Calu3 (cell line): ENCODE measurements at regions not wholly inside any gene's neighbourhood (a gene's known extent, or its start where the extent isn't known, plus 50 kb on each side); places are given as distances from the start of the nearest gene placed in this dataset.

Experiments
- BruUV-seq: library from RNA; stranded (reverse); fragments of 400-500 nt; replicated peaks from 2 replicates; lab custom pipeline; 2021; lab: Mats Ljungman, UMichigan
- CTCF ChIA-PET: fragments of 300-600 bp; sonication (Branson Sonifier 250); formaldehyde crosslinking; loops from one replicate; lab custom pipeline; 2022; ENCODE audit warnings: antibody characterized with exemption; lab: Charles Lee
- DNase-seq: peaks from one replicate; pipeline ENCODE4 v3.0.0; 2022
- H3K27ac Mint-ChIP-seq: one replicate; pipeline ENCODE4 v1.8.0; 2022; ENCODE audit warnings: mixed read lengths; ENCODE audit not compliant: unreplicated experiment
- H3K27me3 Mint-ChIP-seq: one replicate; pipeline ENCODE4 v1.8.0; 2022; ENCODE audit warnings: mixed read lengths; ENCODE audit not compliant: unreplicated experiment
- H3K36me3 Mint-ChIP-seq: one replicate; pipeline ENCODE4 v1.8.0; 2022; ENCODE audit warnings: mild to moderate bottlenecking, moderate library complexity, mixed read lengths; ENCODE audit not compliant: insufficient read depth, unreplicated experiment
- H3K4me1 Mint-ChIP-seq: one replicate; pipeline ENCODE4 v1.8.0; 2022; ENCODE audit warnings: mild to moderate bottlenecking, low read depth, mixed read lengths; ENCODE audit not compliant: unreplicated experiment
- H3K4me3 Mint-ChIP-seq: one replicate; pipeline ENCODE4 v1.8.0; 2022; ENCODE audit warnings: mild to moderate bottlenecking, low read depth, moderate library complexity, mixed read lengths; ENCODE audit not compliant: unreplicated experiment
- H3K9me3 Mint-ChIP-seq: one replicate; pipeline ENCODE4 v1.8.0; 2022; ENCODE audit warnings: low read depth, mixed read lengths; ENCODE audit not compliant: unreplicated experiment
- CTCF ChIP-seq: fragments of 200-600 bp; IDR thresholded peaks from one replicate; pipeline ENCODE4 v1.8.0; 2022; ENCODE audit warnings: antibody characterized with exemption; ENCODE audit not compliant: unreplicated experiment
- intact Hi-C: fragments of 100-400 bp; cut with micrococcal nuclease; formaldehyde crosslinking; loops from one replicate; pipeline ENCODE4 v1.10.0; 2022; ENCODE audit not compliant: unreplicated experiment

DNA sequence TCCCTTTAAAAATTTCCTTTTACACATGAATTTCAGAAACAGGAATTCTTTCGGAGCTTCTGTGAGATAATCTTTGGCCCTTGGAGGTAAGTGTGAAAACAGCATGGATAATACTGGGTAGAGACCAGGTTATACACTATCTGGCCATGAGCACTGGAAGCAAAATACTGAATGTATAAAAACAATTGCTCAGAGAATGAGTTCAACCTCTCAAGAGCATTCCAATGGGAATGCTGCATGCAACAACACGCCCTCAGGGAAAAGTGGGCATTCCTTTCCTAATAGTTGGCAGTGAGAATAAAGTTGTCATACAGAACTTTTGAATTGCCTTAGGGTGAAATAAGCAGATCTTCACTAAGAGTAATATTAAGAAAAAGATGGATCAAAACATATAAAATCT is 574.8 kb upstream of the DIPK2B start:
- BruUV-seq, result no TSS peak
- H3K36me3 Mint-ChIP-seq, result peaks cover 42% of the 10 kb centered on the region
- CTCF ChIA-PET, result interaction anchor here (1.5 kb wide), 1 partner anchor 28 kb away, joined by 3 read pairs; no protein-coding TSS in a partner anchor
- H3K27me3 Mint-ChIP-seq, result no peaks in the 10 kb centered on the region
- TF ChIP-seq CTCF, result no peak
- H3K4me3 Mint-ChIP-seq, result peak overlapping the region; percentile 24
- no peak for DNase-seq
- H3K9me3 Mint-ChIP-seq, result no peaks in the 10 kb centered on the region
- peak overlapping the region; percentile 56 for H3K27ac Mint-ChIP-seq
- peaks cover 60% of the 10 kb centered on the region for H3K4me1 Mint-ChIP-seq
- intact Hi-C loops, result no loop called here

DNA sequence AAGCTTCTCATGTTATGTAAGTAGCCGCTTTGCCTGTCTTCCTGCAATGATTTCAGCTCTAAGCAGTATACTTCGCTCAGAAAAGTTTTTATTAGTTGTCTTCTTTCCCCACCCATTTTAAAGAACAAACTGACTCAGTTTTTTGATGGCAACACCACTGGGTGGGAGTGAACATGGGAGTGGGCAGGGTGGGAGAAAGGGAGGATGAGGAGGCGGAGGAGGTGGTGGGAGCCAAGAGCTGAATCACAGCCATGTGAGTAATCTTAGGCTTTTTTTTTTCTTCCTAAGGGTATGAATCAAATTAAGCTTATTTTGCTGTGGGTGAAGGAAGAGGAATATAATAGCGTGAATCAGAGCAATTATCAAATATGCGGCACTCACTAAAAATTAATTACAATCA is 574.3 kb upstream of the DIPK2B start:
- DNase-seq, result no peak
- no TSS peak for BruUV-seq
- H3K4me3 Mint-ChIP-seq, result peak overlapping the region; percentile 24
- no peaks in the 10 kb centered on the region for H3K9me3 Mint-ChIP-seq
- no peaks in the 10 kb centered on the region for H3K27me3 Mint-ChIP-seq
- CTCF ChIA-PET, result interaction anchor here (1.5 kb wide), 1 partner anchor 28 kb away, joined by 3 read pairs; no protein-coding TSS in a partner anchor
- peaks cover 42% of the 10 kb centered on the region for H3K36me3 Mint-ChIP-seq
- H3K27ac Mint-ChIP-seq, result peak overlapping the region; percentile 56
- TF ChIP-seq CTCF, result no peak
- intact Hi-C loops, result loop anchor here (5.0 kb wide), 2 partner anchors 32 to 258 kb away; no protein-coding TSS in a partner anchor
- H3K4me1 Mint-ChIP-seq, result peaks cover 55% of the 10 kb centered on the region

GRCh38 chrX:45773572-45773971 is 572.9 kb upstream of the DIPK2B start:
- H3K36me3 Mint-ChIP-seq, result peaks cover 51% of the 10 kb centered on the region
- CTCF ChIA-PET, result no interaction called here
- H3K27ac Mint-ChIP-seq, result peak overlapping the region; percentile 19
- no peaks in the 10 kb centered on the region for H3K9me3 Mint-ChIP-seq
- no peak for TF ChIP-seq CTCF
- DNase-seq, result no peak
- intact Hi-C loops, result loop anchor here (5.0 kb wide), 2 partner anchors 34 to 256 kb away; no protein-coding TSS in a partner anchor
- BruUV-seq, result no TSS peak
- peaks cover 42% of the 10 kb centered on the region for H3K4me1 Mint-ChIP-seq
- no peaks in the 10 kb centered on the region for H3K27me3 Mint-ChIP-seq
- peak overlapping the region; percentile 8 for H3K4me3 Mint-ChIP-seq

GRCh38 chrX:45771560-45772340 is 571.1 kb upstream of the DIPK2B start:
- H3K9me3 Mint-ChIP-seq, result no peaks in the 10 kb centered on the region
- peaks cover 31% of the 10 kb centered on the region for H3K4me1 Mint-ChIP-seq
- H3K27ac Mint-ChIP-seq, result peak overlapping the region; percentile 97
- CTCF ChIA-PET, result interaction anchor here (0.5 to 0.9 kb wide), 2 partner anchors 23 to 1878 kb away, joined by 3 to 5 read pairs; no protein-coding TSS in a partner anchor
- no TSS peak for BruUV-seq
- no peaks in the 10 kb centered on the region for H3K27me3 Mint-ChIP-seq
- DNase-seq, result peak; percentile 31
- peaks cover 61% of the 10 kb centered on the region for H3K36me3 Mint-ChIP-seq
- TF ChIP-seq CTCF, result no peak
- peak overlapping the region; percentile 89 for H3K4me3 Mint-ChIP-seq
- intact Hi-C loops, result loop anchor here (5.0 kb wide), 2 partner anchors 36 to 254 kb away; no protein-coding TSS in a partner anchor
